ENCODE measurements at regions not wholly inside any gene's neighbourhood (a gene's known extent, or its start where the extent isn't known, plus 50 kb on each side); places are given as distances from the start of the nearest gene placed in this dataset.

GRCh38 chr22:49078076-49078710 is 749.5 kb downstream of the BRD1 start:
- Mint-ChIP-seq H3K36me3 (ENCODE audit: low read depth) (no peaks in the 10 kb centered on the region), H3K4me3 (no peak overlapping the region), H3K27ac (no peak overlapping the region), H3K4me1 (no peaks in the 10 kb centered on the region), H3K27me3 (ENCODE audit: low read depth) (peaks cover 13% of the 10 kb centered on the region), H3K9me3 (peaks cover under 1% of the 10 kb centered on the region)
- TF ChIP-seq, protein P1, sequence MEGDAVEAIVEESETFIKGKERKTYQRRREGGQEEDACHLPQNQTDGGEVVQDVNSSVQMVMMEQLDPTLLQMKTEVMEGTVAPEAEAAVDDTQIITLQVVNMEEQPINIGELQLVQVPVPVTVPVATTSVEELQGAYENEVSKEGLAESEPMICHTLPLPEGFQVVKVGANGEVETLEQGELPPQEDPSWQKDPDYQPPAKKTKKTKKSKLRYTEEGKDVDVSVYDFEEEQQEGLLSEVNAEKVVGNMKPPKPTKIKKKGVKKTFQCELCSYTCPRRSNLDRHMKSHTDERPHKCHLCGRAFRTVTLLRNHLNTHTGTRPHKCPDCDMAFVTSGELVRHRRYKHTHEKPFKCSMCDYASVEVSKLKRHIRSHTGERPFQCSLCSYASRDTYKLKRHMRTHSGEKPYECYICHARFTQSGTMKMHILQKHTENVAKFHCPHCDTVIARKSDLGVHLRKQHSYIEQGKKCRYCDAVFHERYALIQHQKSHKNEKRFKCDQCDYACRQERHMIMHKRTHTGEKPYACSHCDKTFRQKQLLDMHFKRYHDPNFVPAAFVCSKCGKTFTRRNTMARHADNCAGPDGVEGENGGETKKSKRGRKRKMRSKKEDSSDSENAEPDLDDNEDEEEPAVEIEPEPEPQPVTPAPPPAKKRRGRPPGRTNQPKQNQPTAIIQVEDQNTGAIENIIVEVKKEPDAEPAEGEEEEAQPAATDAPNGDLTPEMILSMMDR (IDR thresholded peaks at IDR 0.05; ENCODE audit: unreplicated experiment in 3 of 3): no peak

DNA sequence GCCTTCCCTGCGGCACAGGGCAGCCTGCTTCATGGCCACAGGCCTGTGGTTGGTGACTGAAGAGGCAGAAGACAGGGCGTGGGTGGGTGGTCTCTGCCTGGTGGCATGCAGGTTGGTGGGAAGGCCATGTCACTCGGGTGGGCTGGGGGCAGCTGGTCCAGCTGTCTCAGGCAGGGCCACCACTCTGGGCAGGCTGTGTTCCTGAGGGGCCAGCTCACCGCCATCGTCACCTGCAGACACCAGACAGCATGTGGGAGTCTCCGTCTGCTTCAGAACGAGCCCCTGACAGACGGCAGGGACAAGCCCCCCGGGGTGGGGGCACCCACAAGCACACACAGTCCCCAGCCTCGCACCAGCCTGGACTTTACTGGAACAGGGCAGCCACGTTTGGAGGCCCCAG is 750.1 kb downstream of the BRD1 start:
- H3K36me3 Mint-ChIP-seq (ENCODE audit: low read depth): no peaks in the 10 kb centered on the region
- no peaks in the 10 kb centered on the region for H3K4me1 Mint-ChIP-seq
- H3K9me3 Mint-ChIP-seq: no peaks in the 10 kb centered on the region
- TF ChIP-seq, protein P1 (IDR thresholded peaks at IDR 0.05; ENCODE audit: unreplicated experiment in 3 of 3): no peak
- no peak overlapping the region for H3K27ac Mint-ChIP-seq
- H3K27me3 Mint-ChIP-seq (ENCODE audit: low read depth): peaks cover 15% of the 10 kb centered on the region
- H3K4me3 Mint-ChIP-seq: no peak overlapping the region

- Mint-ChIP-seq H3K27ac (no peak overlapping the region), H3K4me3 (no peak overlapping the region), H3K27me3 (ENCODE audit: low read depth) (peaks cover 14% of the 10 kb centered on the region), H3K9me3 (no peaks in the 10 kb centered on the region), H3K4me1 (no peaks in the 10 kb centered on the region), H3K36me3 (ENCODE audit: low read depth) (no peaks in the 10 kb centered on the region)
- TF ChIP-seq, protein P1 (IDR thresholded peaks at IDR 0.05; ENCODE audit: unreplicated experiment in 3 of 3): no peak
Observed at GRCh38 chr22:49077036-49077393, 750.7 kb downstream of the BRD1 start.

GRCh38 chr22:49076300-49077035 is 751.2 kb downstream of the BRD1 start:
- TF ChIP-seq, protein P1 (IDR thresholded peaks at IDR 0.05; ENCODE audit: unreplicated experiment in 3 of 3): no peak
- no peaks in the 10 kb centered on the region for H3K9me3 Mint-ChIP-seq
- H3K4me1 Mint-ChIP-seq: no peaks in the 10 kb centered on the region
- no peak overlapping the region for H3K4me3 Mint-ChIP-seq
- H3K27ac Mint-ChIP-seq: no peak overlapping the region
- peaks cover 18% of the 10 kb centered on the region for H3K27me3 Mint-ChIP-seq (ENCODE audit: low read depth)
- no peaks in the 10 kb centered on the region for H3K36me3 Mint-ChIP-seq (ENCODE audit: low read depth)

DNA sequence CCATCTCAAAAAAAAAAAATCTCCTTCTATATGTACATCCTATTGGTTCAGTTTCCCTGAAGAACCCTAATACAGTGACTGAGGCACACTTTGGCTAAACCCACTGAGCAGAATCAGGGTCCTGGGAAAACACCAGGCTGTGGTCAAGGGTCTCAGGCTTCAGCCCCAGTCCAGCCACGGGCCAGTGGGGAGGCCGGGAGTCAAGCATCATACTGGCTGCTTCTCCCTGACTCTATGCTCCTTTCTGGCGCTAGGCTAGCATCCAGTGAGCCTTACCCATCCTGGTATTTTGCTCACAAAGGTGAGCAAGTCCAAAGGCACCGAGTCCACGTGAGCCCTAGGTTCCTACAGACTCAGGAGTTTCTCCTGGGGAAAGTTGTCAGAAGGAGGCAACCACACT is 752.5 kb downstream of the BRD1 start:
- TF ChIP-seq, protein P1 (IDR thresholded peaks at IDR 0.05; ENCODE audit: unreplicated experiment in 3 of 3): no peak
- Mint-ChIP-seq H3K4me1 (no peaks in the 10 kb centered on the region), H3K9me3 (no peaks in the 10 kb centered on the region), H3K4me3 (no peak overlapping the region), H3K36me3 (ENCODE audit: low read depth) (no peaks in the 10 kb centered on the region), H3K27ac (no peak overlapping the region), H3K27me3 (ENCODE audit: low read depth) (peaks cover 18% of the 10 kb centered on the region)

Data from nephron (organoid).